OCI-LY1 (cell line): ENCODE measurements at regions not wholly inside any gene's neighbourhood (a gene's known extent, or its start where the extent isn't known, plus 50 kb on each side); places are given as distances from the start of the nearest gene placed in this dataset.
"Not testable (repeated sequence)": the region's sequence is repeated elsewhere in the genome, so short reads cannot be mapped to it uniquely, and the experiment has no call there.

Experiments
- EZH2 ChIP-seq: fragments of 200-600 bp; sonication (generic), shearing (Covaris generic); IDR thresholded peaks from 2 replicates; pipeline ENCODE4 v1.8.0; 2017; ENCODE audit warnings: borderline replicate concordance, mixed run types, mild to moderate bottlenecking, antibody characterized with exemption, low read length, moderate library complexity, mixed read lengths
- TF ChIP-seq, protein P1 (sequence below): fragments of 200-600 bp; sonication (generic), shearing (Covaris generic); IDR thresholded peaks from 2 replicates; pipeline ENCODE4 v1.5.1; 2017; ENCODE audit warnings: mild to moderate bottlenecking, antibody characterized with exemption, low read length, moderate library complexity, mixed read lengths

GRCh38 chr17:69698352-69698751 lies 283.9 kb downstream of the MAP2K6 start:
- TF ChIP-seq, protein P1, sequence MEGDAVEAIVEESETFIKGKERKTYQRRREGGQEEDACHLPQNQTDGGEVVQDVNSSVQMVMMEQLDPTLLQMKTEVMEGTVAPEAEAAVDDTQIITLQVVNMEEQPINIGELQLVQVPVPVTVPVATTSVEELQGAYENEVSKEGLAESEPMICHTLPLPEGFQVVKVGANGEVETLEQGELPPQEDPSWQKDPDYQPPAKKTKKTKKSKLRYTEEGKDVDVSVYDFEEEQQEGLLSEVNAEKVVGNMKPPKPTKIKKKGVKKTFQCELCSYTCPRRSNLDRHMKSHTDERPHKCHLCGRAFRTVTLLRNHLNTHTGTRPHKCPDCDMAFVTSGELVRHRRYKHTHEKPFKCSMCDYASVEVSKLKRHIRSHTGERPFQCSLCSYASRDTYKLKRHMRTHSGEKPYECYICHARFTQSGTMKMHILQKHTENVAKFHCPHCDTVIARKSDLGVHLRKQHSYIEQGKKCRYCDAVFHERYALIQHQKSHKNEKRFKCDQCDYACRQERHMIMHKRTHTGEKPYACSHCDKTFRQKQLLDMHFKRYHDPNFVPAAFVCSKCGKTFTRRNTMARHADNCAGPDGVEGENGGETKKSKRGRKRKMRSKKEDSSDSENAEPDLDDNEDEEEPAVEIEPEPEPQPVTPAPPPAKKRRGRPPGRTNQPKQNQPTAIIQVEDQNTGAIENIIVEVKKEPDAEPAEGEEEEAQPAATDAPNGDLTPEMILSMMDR = not testable (repeated sequence)
- TF ChIP-seq EZH2 = not testable (repeated sequence)
